Esophagus muscularis mucosa (tissue), 4 donors: ENCODE measurements at regions not wholly inside any gene's neighbourhood (a gene's known extent, or its start where the extent isn't known, plus 50 kb on each side); places are given as distances from the start of the nearest gene placed in this dataset.

Experiments
- DNase-seq: peaks from one replicate; pipeline ENCODE4 v3.0.0-alpha.2; 2017; ENCODE audit errors: extremely low spot score
- H3K27ac ChIP-seq, 4 donors: fragments of 200-600 bp; sonication (generic); replicated peaks in 1 of 4; 1 replicate in 3 of 4; 2 replicates in 1 of 4; pipeline ENCODE4 v1.5.1; 2016 to 2019; ENCODE audit warnings: mild to moderate bottlenecking in 1 of 4
- H3K27me3 ChIP-seq, 4 donors: fragments of 200-600 bp; sonication (generic); one replicate each; pipeline versions ENCODE4 v1.5.1 to v1.6.0; 2016 to 2019
- H3K36me3 ChIP-seq, 4 donors: fragments of 200-600 bp; sonication (generic); one replicate each; pipeline ENCODE4 v1.5.1; 2016 to 2019
- H3K4me1 ChIP-seq, 4 donors: fragments of 200-600 bp; sonication (generic); one replicate each; pipeline ENCODE4 v1.5.1; 2016 to 2019
- H3K4me3 ChIP-seq, 4 donors: fragments of 200-600 bp; sonication (generic); 1 replicate in 2 of 4; 2 replicates in 2 of 4; pipeline ENCODE4 v1.5.1; 2016 to 2019; ENCODE audit warnings: mild to moderate bottlenecking in 4 of 4, moderate library complexity in 1 of 4
- H3K9me3 ChIP-seq, 4 donors: fragments of 200-600 bp; sonication (generic); 1 replicate in 3 of 4; 2 replicates in 1 of 4; pipeline ENCODE4 v1.5.1; 2016 to 2019
- EP300 ChIP-seq: sonication (generic); formaldehyde crosslinking; IDR thresholded peaks from one replicate; pipeline ENCODE4 v1.6.1; 2017; ENCODE audit warnings: antibody characterized with exemption
- POLR2A ChIP-seq: fragments of 450-650 bp; IDR thresholded peaks from one replicate; pipeline ENCODE4 v1.6.1; 2017; ENCODE audit warnings: antibody characterized with exemption, moderate library complexity, mild to moderate bottlenecking, low read depth
- POLR2AphosphoS5 ChIP-seq, 2 donors: sonication (generic); formaldehyde crosslinking; IDR thresholded peaks; one replicate each; pipeline ENCODE4 v1.6.1; 2017; ENCODE audit warnings: antibody characterized with exemption in 2 of 2
- WGBS: methylation state at CpG from one replicate; pipeline ENCODE4 v1.1.5; 2018; 5-methylcytosine and 5-hydroxymethylcytosine counted together
- intact Hi-C: fragments of 100-400 bp; cut with DNase I; formaldehyde crosslinking; loops from one replicate; pipeline ENCODE4 v1.15.1; 2023
- TF ChIP-seq, protein P1 (sequence below), 3 experiments: fragments of 200-600 bp in 2 of 3; fragments of 450-650 bp in 1 of 3; sonication (generic) in 2 of 3; IDR thresholded peaks; one replicate each; pipeline ENCODE4 v1.5.1; 2017 to 2019; ENCODE audit warnings: antibody characterized with exemption in 3 of 3, mild to moderate bottlenecking in 2 of 3, moderate library complexity in 1 of 3

DNA sequence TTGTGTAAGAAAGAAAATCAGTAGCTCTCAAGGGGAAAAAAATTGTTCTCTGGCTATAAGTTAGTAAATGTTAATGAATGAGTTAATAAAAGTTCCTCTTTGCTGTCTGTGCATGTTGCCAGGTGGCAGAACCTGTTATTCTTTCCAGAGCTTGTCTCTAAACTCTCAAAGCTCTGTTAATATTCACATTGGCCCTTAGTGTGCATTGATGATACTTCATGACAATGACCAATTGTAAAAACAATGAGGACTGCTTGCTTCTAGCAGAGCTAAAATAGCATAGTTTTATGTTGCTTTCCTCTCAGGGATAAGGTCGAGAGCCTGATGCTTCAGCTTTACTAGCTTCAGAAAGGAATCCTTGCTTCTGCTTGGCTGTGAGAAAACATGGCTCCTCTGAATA, 91.5 kb downstream of the RAD51AP2 start:
- intact Hi-C loops: no loop called here
- Histone ChIP-seq H3K27me3 (no peaks in the 10 kb centered on the region), H3K4me3 (no peak overlapping the region), H3K36me3 (no peaks in the 10 kb centered on the region), H3K9me3 (no peaks in the 10 kb centered on the region), H3K27ac (no peak overlapping the region), H3K4me1 (no peaks in the 10 kb centered on the region)
- WGBS: 19% methylated on average over 1 of the region's 1 CpG
- DNase-seq: no peak
- TF ChIP-seq, protein P1, sequence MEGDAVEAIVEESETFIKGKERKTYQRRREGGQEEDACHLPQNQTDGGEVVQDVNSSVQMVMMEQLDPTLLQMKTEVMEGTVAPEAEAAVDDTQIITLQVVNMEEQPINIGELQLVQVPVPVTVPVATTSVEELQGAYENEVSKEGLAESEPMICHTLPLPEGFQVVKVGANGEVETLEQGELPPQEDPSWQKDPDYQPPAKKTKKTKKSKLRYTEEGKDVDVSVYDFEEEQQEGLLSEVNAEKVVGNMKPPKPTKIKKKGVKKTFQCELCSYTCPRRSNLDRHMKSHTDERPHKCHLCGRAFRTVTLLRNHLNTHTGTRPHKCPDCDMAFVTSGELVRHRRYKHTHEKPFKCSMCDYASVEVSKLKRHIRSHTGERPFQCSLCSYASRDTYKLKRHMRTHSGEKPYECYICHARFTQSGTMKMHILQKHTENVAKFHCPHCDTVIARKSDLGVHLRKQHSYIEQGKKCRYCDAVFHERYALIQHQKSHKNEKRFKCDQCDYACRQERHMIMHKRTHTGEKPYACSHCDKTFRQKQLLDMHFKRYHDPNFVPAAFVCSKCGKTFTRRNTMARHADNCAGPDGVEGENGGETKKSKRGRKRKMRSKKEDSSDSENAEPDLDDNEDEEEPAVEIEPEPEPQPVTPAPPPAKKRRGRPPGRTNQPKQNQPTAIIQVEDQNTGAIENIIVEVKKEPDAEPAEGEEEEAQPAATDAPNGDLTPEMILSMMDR (IDR thresholded peaks at IDR 0.05): no peak
- TF ChIP-seq POLR2AphosphoS5 (IDR thresholded peaks at IDR 0.05) (no peak), EP300 (no peak), POLR2A (no peak)

GRCh38 chr2:17422061-17422460, 96.2 kb downstream of the RAD51AP2 start:
- intact Hi-C loops: no loop called here
- no peak for DNase-seq
- Histone ChIP-seq H3K36me3 (no peaks in the 10 kb centered on the region), H3K4me3 (no peak overlapping the region), H3K4me1 (no peaks in the 10 kb centered on the region), H3K9me3 (no peaks in the 10 kb centered on the region), H3K27ac (no peak overlapping the region), H3K27me3 (no peaks in the 10 kb centered on the region)
- TF ChIP-seq POLR2A: no peak
- no peak for TF ChIP-seq EP300
- TF ChIP-seq POLR2AphosphoS5 (IDR thresholded peaks at IDR 0.05): no peak
- TF ChIP-seq, protein P1 (IDR thresholded peaks at IDR 0.05): no peak

- 75% methylated on average over 3 of the region's 3 CpGs for WGBS
- no peak for DNase-seq
- intact Hi-C loops: no loop called here
Observed at GRCh38 chr2:17416884-17417391, 101.3 kb downstream of the RAD51AP2 start.

DNA sequence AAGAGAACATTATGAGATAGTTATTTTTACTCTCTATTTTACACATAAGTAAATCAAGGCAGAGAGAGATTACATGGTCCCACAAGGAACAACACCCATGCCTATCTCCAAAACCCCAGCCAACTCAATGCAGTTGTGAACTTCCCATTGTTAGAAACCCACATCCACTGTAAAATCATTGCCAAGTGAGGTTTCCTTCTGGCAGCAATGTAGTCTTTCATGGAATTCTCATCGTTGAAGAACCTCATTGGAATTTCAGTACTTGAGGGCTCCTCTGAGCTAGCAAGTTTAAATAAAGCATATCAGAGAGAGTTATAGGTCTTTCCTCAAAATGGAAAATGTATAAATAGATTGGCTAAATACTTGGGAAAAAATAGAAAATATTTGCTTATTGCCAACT, 105.2 kb downstream of the RAD51AP2 start:
- Histone ChIP-seq H3K4me1 (no peaks in the 10 kb centered on the region), H3K27me3 (no peaks in the 10 kb centered on the region), H3K27ac (no peak overlapping the region), H3K4me3 (no peak overlapping the region), H3K36me3 (no peaks in the 10 kb centered on the region), H3K9me3 (no peaks in the 10 kb centered on the region)
- intact Hi-C loops: no loop called here
- TF ChIP-seq POLR2A: no peak
- TF ChIP-seq, protein P1 (IDR thresholded peaks at IDR 0.05): no peak
- TF ChIP-seq POLR2AphosphoS5 (IDR thresholded peaks at IDR 0.05): no peak
- no peak for TF ChIP-seq EP300
- 76% methylated on average over 1 of the region's 1 CpG for WGBS
- DNase-seq: no peak

More at GRCh38 chr2:17416884-17417391, 101.3 kb downstream of the RAD51AP2 start:
- Histone ChIP-seq H3K4me3 (no peak overlapping the region), H3K27ac (no peak overlapping the region), H3K36me3 (no peaks in the 10 kb centered on the region), H3K27me3 (no peaks in the 10 kb centered on the region), H3K4me1 (no peaks in the 10 kb centered on the region), H3K9me3 (no peaks in the 10 kb centered on the region)
- TF ChIP-seq POLR2A (no peak), POLR2AphosphoS5 (IDR thresholded peaks at IDR 0.05) (no peak), EP300 (no peak)
- TF ChIP-seq, protein P1 (IDR thresholded peaks at IDR 0.05): no peak

GRCh38 chr2:17401096-17401495, 117.1 kb downstream of the RAD51AP2 start:
- Histone ChIP-seq H3K9me3 (peaks cover 0 to 22% (median 13%) of the 10 kb centered on the region in 4 donors), H3K27ac (no peak overlapping the region), H3K4me3 (no peak overlapping the region), H3K4me1 (no peaks in the 10 kb centered on the region), H3K27me3 (no peaks in the 10 kb centered on the region), H3K36me3 (no peaks in the 10 kb centered on the region)
- TF ChIP-seq EP300 (no peak), POLR2AphosphoS5 (IDR thresholded peaks at IDR 0.05) (no peak), POLR2A (no peak)
- TF ChIP-seq, protein P1 (IDR thresholded peaks at IDR 0.05): no peak
- DNase-seq: no peak
- 68% methylated on average over 1 of the region's 1 CpG for WGBS
- intact Hi-C loops: no loop called here
